Erythroblast (primary cell): ENCODE measurements at regions not wholly inside any gene's neighbourhood (a gene's known extent, or its start where the extent isn't known, plus 50 kb on each side); places are given as distances from the start of the nearest gene placed in this dataset.

Experiments used
- GATA1 ChIP-seq: IDR thresholded peaks from 2 replicates; pipeline ENCODE4 v1.6.1; 2011; ENCODE audit warnings: low read depth, mild to moderate bottlenecking, control low read depth, low read length, moderate library complexity
- POLR2A ChIP-seq: IDR thresholded peaks from 2 replicates; pipeline ENCODE4 v1.6.1; 2011; ENCODE audit warnings: mild to moderate bottlenecking, low read length

DNA sequence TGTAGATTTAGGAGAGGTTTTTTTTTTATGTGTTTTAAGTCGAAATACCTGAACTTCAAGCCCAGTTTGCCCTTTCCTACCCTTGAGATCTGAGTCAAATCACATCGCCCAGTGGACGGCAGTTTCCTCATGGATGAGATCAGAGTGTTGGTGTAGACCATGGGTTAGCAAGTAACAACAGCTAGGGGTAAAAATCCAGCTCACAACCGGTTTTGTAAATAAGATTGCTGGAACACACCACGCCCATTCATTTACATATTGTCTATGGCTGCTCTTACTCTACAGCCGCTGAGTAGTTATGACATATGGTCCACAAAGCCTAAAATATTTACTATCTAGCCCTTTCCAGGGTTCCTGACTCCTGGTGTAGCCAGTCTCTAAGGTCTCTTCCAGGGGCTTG, 158.5 kb upstream of the PLEKHG7 start:
- TF ChIP-seq POLR2A (no peak), GATA1 (no peak)
